Lower leg skin (tissue), 4 donors: ENCODE measurements at regions not wholly inside any gene's neighbourhood (a gene's known extent, or its start where the extent isn't known, plus 50 kb on each side); places are given as distances from the start of the nearest gene placed in this dataset.

Experiments used
- DNase-seq, 2 donors: peaks; one replicate each; pipeline ENCODE4 v3.0.0-alpha.2; 2019; ENCODE audit warnings: low spot score in 2 of 2
- H3K4me3 ChIP-seq: fragments of 200-600 bp; sonication (generic); 2 replicates; pipeline ENCODE4 v1.5.1; 2017; ENCODE audit warnings: mild to moderate bottlenecking, low read depth; ENCODE audit not compliant: poor library complexity, severe bottlenecking
- POLR2A ChIP-seq, 2 donors: fragments of 450-650 bp; IDR thresholded peaks; one replicate each; pipeline ENCODE4 v1.6.1; 2016 to 2017; ENCODE audit warnings: antibody characterized with exemption in 2 of 2, mild to moderate bottlenecking in 1 of 2, moderate library complexity in 1 of 2
- WGBS, 2 donors: methylation state at CpG; one replicate each; pipeline ENCODE4 v1.1.5; 2018; 5-methylcytosine and 5-hydroxymethylcytosine counted together
- intact Hi-C: fragments of 100-400 bp; cut with DNase I; formaldehyde crosslinking; loops from one replicate; pipeline ENCODE4 v1.15.0; 2023; ENCODE audit warnings: low total_unique reads
- TF ChIP-seq, protein P1 (sequence below), 3 donors: fragments of 450-650 bp; IDR thresholded peaks; one replicate each; pipeline ENCODE4 v1.5.1; 2016; ENCODE audit warnings: antibody characterized with exemption in 3 of 3, mild to moderate bottlenecking in 3 of 3, moderate library complexity in 2 of 3

DNA sequence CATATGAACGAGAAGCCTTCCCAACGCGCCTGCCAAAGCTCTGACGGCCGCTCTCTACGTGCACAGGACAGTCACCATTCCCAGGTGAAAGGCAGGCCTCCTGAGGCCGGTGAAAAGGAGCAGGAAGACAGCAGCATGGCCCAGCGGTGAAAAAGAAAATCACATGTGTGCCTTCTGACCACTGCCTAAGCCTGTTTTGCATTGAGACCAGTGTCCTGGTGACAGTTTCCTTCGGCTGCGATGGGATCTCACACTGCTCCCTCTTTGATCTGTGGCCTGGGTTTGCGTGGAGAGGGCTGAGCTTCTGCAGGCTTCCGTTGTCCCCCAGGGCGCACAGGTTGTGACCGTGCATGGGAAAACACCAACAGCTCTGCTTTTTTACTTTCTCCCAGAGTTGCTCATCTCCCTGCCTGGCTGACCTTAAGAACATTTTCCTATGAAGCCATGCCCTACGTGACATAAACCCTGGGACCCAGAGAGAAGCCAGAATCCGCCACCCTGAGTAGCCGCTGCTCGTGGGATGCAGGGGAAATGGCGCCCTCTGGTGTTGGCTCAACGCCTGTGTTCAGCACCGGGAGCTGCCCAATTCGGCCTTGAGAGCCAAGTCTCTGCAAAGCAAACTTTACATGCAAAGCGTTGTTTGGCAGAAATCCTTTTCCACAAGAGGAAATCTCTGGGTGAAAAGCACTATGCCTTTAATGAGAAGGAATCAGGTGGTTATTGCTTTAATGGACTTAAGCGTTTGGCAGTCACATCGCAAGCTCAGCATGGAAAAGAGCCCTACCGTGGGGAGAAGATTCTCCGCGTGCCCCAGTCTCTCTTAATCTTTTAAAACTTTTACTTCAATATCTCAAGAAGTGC, 112.2 kb upstream of the GPR12 start:
- H3K4me3 ChIP-seq, result no peak overlapping the region
- peak; percentile 18 to 87 for DNase-seq
- TF ChIP-seq, protein P1, sequence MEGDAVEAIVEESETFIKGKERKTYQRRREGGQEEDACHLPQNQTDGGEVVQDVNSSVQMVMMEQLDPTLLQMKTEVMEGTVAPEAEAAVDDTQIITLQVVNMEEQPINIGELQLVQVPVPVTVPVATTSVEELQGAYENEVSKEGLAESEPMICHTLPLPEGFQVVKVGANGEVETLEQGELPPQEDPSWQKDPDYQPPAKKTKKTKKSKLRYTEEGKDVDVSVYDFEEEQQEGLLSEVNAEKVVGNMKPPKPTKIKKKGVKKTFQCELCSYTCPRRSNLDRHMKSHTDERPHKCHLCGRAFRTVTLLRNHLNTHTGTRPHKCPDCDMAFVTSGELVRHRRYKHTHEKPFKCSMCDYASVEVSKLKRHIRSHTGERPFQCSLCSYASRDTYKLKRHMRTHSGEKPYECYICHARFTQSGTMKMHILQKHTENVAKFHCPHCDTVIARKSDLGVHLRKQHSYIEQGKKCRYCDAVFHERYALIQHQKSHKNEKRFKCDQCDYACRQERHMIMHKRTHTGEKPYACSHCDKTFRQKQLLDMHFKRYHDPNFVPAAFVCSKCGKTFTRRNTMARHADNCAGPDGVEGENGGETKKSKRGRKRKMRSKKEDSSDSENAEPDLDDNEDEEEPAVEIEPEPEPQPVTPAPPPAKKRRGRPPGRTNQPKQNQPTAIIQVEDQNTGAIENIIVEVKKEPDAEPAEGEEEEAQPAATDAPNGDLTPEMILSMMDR (IDR thresholded peaks at IDR 0.05), result no peak
- TF ChIP-seq POLR2A (IDR thresholded peaks at IDR 0.05), result no peak
- WGBS, 2 donors, result 50 to 52% methylated on average over 28 of the region's 28 CpGs
- intact Hi-C loops, result no loop called here

- 12 to 16% methylated on average over 5 of the region's 5 CpGs for WGBS, 2 donors
- no peak for TF ChIP-seq POLR2A (IDR thresholded peaks at IDR 0.05)
- TF ChIP-seq, protein P1 (IDR thresholded peaks at IDR 0.05), result no peak
These were observed 107.0 kb upstream of the GPR12 start for GRCh38 chr13:26867451-26868091.

DNA sequence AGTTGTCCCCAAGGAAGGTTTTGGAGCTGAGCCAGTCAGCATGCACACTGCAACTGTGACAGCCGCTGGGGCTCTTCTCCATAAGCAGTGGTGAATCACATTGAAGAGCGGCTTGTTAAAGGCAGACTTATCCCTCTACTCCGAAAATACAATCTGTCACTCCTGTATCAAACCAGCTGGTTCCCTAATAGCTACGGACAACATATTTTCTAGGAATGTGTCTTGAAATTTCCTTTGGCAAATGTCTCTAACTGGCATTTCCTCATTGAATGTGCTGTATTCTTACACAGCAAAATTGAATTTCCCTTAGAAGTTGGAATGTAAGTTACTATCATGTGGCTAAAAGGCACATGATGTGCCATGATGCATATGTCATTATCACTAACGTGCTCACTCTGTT, 104.0 kb upstream of the GPR12 start:
- no peak for TF ChIP-seq POLR2A (IDR thresholded peaks at IDR 0.05)
- TF ChIP-seq, protein P1 (IDR thresholded peaks at IDR 0.05), result no peak
- no peak overlapping the region for H3K4me3 ChIP-seq
- intact Hi-C loops, result no loop called here

More at GRCh38 chr13:26867451-26868091, 107.0 kb upstream of the GPR12 start:
- no peak overlapping the region for H3K4me3 ChIP-seq
- no peak for DNase-seq
- intact Hi-C loops, result no loop called here

GRCh38 chr13:26861941-26862340, 101.4 kb upstream of the GPR12 start:
- H3K4me3 ChIP-seq, result no peak overlapping the region
- DNase-seq, result no peak
- 56 to 59% methylated on average over 2 of the region's 2 CpGs for WGBS, 2 donors
- no peak for TF ChIP-seq POLR2A (IDR thresholded peaks at IDR 0.05)
- TF ChIP-seq, protein P1 (IDR thresholded peaks at IDR 0.05), result no peak
- intact Hi-C loops, result no loop called here

More for the DNA sequence above, 104.0 kb upstream of the GPR12 start:
- 64 to 69% methylated on average over 5 of the region's 5 CpGs for WGBS, 2 donors
- no peak for DNase-seq

- no peak overlapping the region for H3K4me3 ChIP-seq
- 74 to 82% methylated on average over 5 of the region's 5 CpGs for WGBS, 2 donors
- no peak for TF ChIP-seq POLR2A (IDR thresholded peaks at IDR 0.05)
- TF ChIP-seq, protein P1 (IDR thresholded peaks at IDR 0.05), result no peak
- intact Hi-C loops, result no loop called here
- DNase-seq, result no peak
These were observed 95.3 kb upstream of the GPR12 start for GRCh38 chr13:26855921-26856320.
